MCF 10A (cell line): ENCODE measurements at regions not wholly inside any gene's neighbourhood (a gene's known extent, or its start where the extent isn't known, plus 50 kb on each side); places are given as distances from the start of the nearest gene placed in this dataset.
A peak's percentile ranks its signal among the peaks of the same experiment; 100 is the strongest.

Experiments
- BruUV-seq: library from RNA; stranded (reverse); fragments of 400-500 nt; replicated peaks from 2 replicates; lab custom pipeline; 2021; lab: Mats Ljungman, UMichigan
- CTCF ChIA-PET: fragments of 300-600 bp; sonication (Branson Sonifier 250); formaldehyde crosslinking; extraction: SDS; loops from one replicate; lab custom pipeline; 2021; ENCODE audit warnings: antibody characterized with exemption, inconsistent platforms; lab: Yijun Ruan, JAX
- POLR2A ChIA-PET: fragments of 300-600, 350-650 bp; sonication (Branson Sonifier 250); formaldehyde crosslinking; extraction: SDS; loops from one replicate; lab custom pipeline; 2020; ENCODE audit warnings: antibody characterized with exemption, inconsistent platforms; lab: Yijun Ruan, JAX
- DNase-seq: peaks from one replicate; pipeline ENCODE4 v3.0.0-alpha.2; 2018; ENCODE audit not compliant: unreplicated experiment
- H3K27ac Mint-ChIP-seq: one replicate; pipeline ENCODE4 v1.8.0; 2022; ENCODE audit warnings: mild to moderate bottlenecking, low read depth, mixed read lengths; ENCODE audit not compliant: unreplicated experiment
- H3K27me3 Mint-ChIP-seq: one replicate; pipeline ENCODE4 v1.8.0; 2022; ENCODE audit warnings: mixed read lengths; ENCODE audit not compliant: insufficient read depth, unreplicated experiment
- H3K36me3 Mint-ChIP-seq: one replicate; pipeline ENCODE4 v1.8.0; 2022; ENCODE audit warnings: mild to moderate bottlenecking, moderate library complexity, mixed read lengths; ENCODE audit not compliant: insufficient read depth, unreplicated experiment
- H3K4me1 Mint-ChIP-seq: one replicate; pipeline ENCODE4 v1.8.0; 2022; ENCODE audit warnings: mixed read lengths; ENCODE audit not compliant: insufficient read depth, unreplicated experiment
- H3K4me3 Mint-ChIP-seq: one replicate; pipeline ENCODE4 v1.8.0; 2022; ENCODE audit warnings: mild to moderate bottlenecking, moderate library complexity, mixed read lengths; ENCODE audit not compliant: unreplicated experiment
- H3K9me3 Mint-ChIP-seq: one replicate; pipeline ENCODE4 v1.8.0; 2022; ENCODE audit warnings: mixed read lengths; ENCODE audit not compliant: unreplicated experiment
- intact Hi-C: fragments of 100-400 bp; cut with micrococcal nuclease; formaldehyde crosslinking; loops from 2 replicates; pipeline ENCODE4 v1.14.1; 2022
- TF ChIP-seq, protein P1 (sequence below): fragments of 200-600 bp; IDR thresholded peaks from one replicate; pipeline ENCODE4 v1.8.0; 2022; ENCODE audit warnings: antibody characterized with exemption, mild to moderate bottlenecking; ENCODE audit not compliant: unreplicated experiment

DNA sequence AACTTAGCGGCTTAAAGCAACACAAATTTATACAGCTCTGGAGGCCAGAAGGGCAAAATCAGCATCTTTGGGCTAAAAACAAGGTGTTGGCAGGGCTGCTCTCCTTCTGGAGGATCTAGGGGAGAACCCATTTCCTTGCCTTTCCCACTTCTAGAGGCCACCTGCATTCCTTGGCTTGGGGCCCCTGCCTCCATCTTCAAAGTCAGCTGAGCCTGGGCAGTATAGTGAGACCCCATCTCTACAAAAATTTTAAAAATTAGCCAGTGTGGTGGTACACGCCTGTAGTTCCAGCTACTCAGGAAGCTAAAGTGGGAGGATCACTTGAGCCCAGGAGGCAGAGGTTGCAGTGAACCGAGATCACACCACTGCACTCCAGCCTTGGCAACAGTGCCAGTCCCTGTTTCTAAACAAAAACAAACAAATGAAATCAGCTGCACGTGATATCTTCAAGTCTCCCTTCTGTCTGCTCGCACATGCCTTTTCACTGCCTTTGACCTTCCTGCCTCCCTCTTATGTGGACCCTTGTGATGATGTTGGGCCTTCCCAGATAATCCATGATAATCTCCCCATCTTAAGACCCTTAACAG is 200.6 kb downstream of the ZFP36L2 start:
- Mint-ChIP-seq H3K27ac (peak overlapping the region; percentile 89), H3K27me3 (no peaks in the 10 kb centered on the region), H3K9me3 (peaks cover 8% of the 10 kb centered on the region), H3K36me3 (no peaks in the 10 kb centered on the region), H3K4me1 (peaks cover 29% of the 10 kb centered on the region), H3K4me3 (no peak overlapping the region)
- ChIA-PET POLR2A (interaction anchor here (0.7 to 2.0 kb wide), 5 partner anchors 48 to 196 kb away, joined by 3 to 9 read pairs (median 3); no protein-coding TSS in a partner anchor), CTCF (interaction anchor here (0.6 to 1.9 kb wide), 13 partner anchors 10 to 202 kb away, joined by 3 to 7 read pairs (median 3); no protein-coding TSS in a partner anchor)
- BruUV-seq, result no TSS peak
- TF ChIP-seq, protein P1, sequence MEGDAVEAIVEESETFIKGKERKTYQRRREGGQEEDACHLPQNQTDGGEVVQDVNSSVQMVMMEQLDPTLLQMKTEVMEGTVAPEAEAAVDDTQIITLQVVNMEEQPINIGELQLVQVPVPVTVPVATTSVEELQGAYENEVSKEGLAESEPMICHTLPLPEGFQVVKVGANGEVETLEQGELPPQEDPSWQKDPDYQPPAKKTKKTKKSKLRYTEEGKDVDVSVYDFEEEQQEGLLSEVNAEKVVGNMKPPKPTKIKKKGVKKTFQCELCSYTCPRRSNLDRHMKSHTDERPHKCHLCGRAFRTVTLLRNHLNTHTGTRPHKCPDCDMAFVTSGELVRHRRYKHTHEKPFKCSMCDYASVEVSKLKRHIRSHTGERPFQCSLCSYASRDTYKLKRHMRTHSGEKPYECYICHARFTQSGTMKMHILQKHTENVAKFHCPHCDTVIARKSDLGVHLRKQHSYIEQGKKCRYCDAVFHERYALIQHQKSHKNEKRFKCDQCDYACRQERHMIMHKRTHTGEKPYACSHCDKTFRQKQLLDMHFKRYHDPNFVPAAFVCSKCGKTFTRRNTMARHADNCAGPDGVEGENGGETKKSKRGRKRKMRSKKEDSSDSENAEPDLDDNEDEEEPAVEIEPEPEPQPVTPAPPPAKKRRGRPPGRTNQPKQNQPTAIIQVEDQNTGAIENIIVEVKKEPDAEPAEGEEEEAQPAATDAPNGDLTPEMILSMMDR, result no peak
- intact Hi-C loops, result loop anchor here (2.0 kb wide), 1 partner anchor 197 kb away; no protein-coding TSS in a partner anchor
- no peak for DNase-seq

DNA sequence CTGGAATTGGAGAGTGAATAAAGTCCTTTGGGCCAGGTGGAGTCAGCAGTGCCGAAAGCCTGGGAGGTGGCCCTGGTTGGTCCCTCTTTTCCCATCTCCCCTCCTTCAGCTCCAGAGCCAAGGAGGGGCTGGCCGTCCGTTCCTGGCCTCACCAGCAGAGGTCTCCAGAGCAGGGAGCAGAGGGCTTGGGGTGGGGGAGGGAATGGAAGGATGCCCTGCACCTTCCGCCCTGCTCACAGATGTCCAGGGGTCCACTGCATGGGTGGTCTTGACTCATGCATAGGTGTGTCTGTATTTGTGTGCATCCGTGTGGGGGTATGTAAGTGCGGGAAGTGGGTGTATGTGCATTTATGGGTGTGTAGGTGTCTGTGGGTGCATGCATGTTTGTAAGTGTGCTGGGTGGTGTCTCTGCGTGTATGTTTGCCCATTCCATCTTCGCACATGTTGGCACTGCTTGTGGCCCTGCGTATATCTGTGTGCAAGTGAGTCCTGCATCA is 201.8 kb downstream of the ZFP36L2 start:
- Mint-ChIP-seq H3K4me1 (peaks cover 29% of the 10 kb centered on the region), H3K27ac (no peak overlapping the region)
- TF ChIP-seq, protein P1, result peak; percentile 75

DNA sequence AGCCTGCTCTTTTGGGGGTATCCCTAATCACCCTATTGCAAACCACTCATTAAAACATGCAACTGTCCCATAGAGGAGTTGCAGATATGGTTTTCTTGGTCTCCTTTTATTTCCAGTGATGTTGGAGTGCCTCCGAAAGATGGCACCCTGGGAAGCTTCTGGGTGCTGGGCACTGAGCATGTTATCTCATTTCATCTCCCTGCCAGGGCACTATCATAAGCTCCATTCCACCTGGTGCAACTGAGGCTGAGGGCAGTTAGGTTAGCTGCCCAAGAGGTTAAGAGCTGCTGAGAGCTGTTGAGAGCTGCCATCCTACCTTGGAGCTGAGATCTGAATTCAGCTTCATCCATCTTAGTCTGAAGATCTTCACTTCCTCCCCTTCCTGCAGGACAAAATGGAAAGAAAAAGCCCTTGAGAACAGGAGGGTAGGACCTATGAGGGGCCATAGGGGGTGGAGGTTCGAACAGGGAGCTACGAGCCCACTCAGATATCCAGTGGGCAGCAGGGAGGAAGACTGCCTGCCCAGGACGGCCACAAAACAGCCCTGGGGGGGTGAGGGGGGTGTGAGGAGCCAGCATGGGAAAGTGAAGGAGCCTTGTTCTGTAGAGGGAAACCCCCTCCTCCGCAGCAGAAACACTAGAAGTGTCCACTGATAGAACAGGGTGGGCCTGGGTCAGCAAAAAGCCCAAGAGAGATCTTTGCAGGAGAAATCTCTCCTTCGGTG is 202.5 kb downstream of the ZFP36L2 start:
- Mint-ChIP-seq H3K9me3 (peaks cover 8% of the 10 kb centered on the region), H3K4me1 (peaks cover 29% of the 10 kb centered on the region), H3K4me3 (no peak overlapping the region), H3K27ac (no peak overlapping the region), H3K27me3 (no peaks in the 10 kb centered on the region), H3K36me3 (no peaks in the 10 kb centered on the region)
- intact Hi-C loops, result loop anchor here (1.0 to 2.0 kb wide), 3 partner anchors 51 to 199 kb away; no protein-coding TSS in a partner anchor
- no peak for DNase-seq
- ChIA-PET CTCF (interaction anchor here (0.6 to 1.5 kb wide), 25 partner anchors 9 to 518 kb away, joined by 3 to 8 read pairs (median 4); no protein-coding TSS in a partner anchor), POLR2A (interaction anchor here (0.9 to 1.7 kb wide), 10 partner anchors 8 to 203 kb away, joined by 3 to 8 read pairs (median 4); partner anchors contain the start of gene ZFP36L2)
- TF ChIP-seq, protein P1, result no peak
- no TSS peak for BruUV-seq

More for the DNA sequence above, 201.8 kb downstream of the ZFP36L2 start:
- peaks cover 8% of the 10 kb centered on the region for H3K9me3 Mint-ChIP-seq
- no peaks in the 10 kb centered on the region for H3K36me3 Mint-ChIP-seq
- BruUV-seq, result no TSS peak
- intact Hi-C loops, result loop anchor here (1.0 to 2.0 kb wide), 3 partner anchors 51 to 198 kb away; no protein-coding TSS in a partner anchor
- ChIA-PET POLR2A (interaction anchor here (0.9 to 1.7 kb wide), 9 partner anchors 13 to 203 kb away, joined by 3 to 8 read pairs (median 4); partner anchors contain the start of gene ZFP36L2), CTCF (interaction anchor here (0.6 to 1.5 kb wide), 20 partner anchors 11 to 518 kb away, joined by 3 to 8 read pairs (median 4); no protein-coding TSS in a partner anchor)
- H3K4me3 Mint-ChIP-seq, result no peak overlapping the region
- no peaks in the 10 kb centered on the region for H3K27me3 Mint-ChIP-seq
- DNase-seq, result peak; percentile 75

DNA sequence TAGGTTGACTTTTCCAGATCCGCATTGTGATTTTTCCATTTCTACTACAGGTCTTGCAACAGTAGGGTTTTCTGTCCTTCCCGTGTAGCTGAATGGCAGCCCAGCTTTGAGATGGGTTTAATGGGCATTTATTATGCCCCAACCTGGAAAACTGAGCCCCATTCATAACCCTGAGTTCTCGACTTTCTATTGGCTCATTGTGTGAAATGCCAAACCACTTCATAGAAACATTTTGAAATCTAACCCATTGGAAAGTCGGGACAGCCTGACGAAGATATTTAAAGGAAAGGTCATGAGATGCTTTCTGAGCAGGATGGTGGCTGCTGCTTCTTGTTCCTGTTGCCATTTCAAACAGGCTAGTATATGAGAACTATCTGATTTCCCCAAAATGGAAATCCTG is 203.5 kb downstream of the ZFP36L2 start:
- Mint-ChIP-seq H3K27me3 (no peaks in the 10 kb centered on the region), H3K4me1 (peaks cover 37% of the 10 kb centered on the region), H3K36me3 (no peaks in the 10 kb centered on the region), H3K4me3 (no peak overlapping the region), H3K27ac (no peak overlapping the region), H3K9me3 (peaks cover 8% of the 10 kb centered on the region)
- ChIA-PET POLR2A (interaction anchor here (1.0 kb wide), 1 partner anchor 9 kb away, joined by 3 read pairs; no protein-coding TSS in a partner anchor), CTCF (interaction anchor here (0.6 to 1.5 kb wide), 7 partner anchors 10 to 600 kb away, joined by 3 to 7 read pairs (median 4); no protein-coding TSS in a partner anchor)
- no TSS peak for BruUV-seq
- intact Hi-C loops, result no loop called here
- no peak for DNase-seq
- TF ChIP-seq, protein P1, result no peak
